ENCODE measurements at regions not wholly inside any gene's neighbourhood (a gene's known extent, or its start where the extent isn't known, plus 50 kb on each side); places are given as distances from the start of the nearest gene placed in this dataset.
"Not testable (repeated sequence)": the region's sequence is repeated elsewhere in the genome, so short reads cannot be mapped to it uniquely, and the experiment has no call there.

DNA sequence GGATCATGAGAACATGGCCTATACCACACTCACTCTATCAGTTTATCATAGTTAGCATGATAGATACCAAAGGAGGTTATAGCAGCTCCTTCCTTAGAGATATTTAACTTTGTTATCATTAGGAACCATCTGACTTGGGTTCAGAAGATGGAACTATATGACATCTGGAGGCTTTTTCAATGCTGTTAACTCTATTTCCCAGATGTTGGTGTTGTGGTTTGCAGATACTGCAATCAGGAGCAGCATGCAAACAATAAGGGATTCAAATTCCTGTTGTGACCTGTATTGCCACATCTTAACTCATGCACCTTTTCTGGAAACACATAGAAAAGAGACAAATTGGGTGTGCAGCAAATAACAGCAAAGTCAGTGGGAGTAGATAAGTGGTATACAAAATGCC is 201.7 kb downstream of the NNT start:
- no peak for DNase-seq

- no peak for DNase-seq
Measured at GRCh38 chr5:43804041-43804440, 201.1 kb downstream of the NNT start.

DNA sequence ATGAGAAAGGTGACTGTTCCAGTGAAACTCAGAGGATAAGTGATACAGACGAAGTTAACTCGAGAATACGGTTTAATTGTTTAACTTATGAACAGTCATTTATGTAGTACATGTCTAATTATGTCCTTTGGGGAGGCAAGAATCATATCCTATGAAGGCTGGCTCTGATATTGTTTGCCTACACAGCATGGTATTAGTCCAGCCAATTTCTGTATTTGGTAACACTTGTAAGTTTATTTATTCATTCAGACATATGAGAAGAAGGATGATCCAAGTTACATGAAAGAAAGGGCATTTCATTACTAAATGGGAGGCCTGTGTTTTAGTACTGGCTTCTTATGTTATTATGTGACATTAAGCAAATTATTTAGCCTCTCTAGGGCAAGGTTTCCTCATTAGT is 199.7 kb downstream of the NNT start:
- DNase-seq, result no peak

GRCh38 chr5:43802119-43802518 is 199.1 kb downstream of the NNT start:
- DNase-seq, result no peak

GRCh38 chr5:43798740-43799139 is 195.8 kb downstream of the NNT start:
- DNase-seq, result no peak

DNA sequence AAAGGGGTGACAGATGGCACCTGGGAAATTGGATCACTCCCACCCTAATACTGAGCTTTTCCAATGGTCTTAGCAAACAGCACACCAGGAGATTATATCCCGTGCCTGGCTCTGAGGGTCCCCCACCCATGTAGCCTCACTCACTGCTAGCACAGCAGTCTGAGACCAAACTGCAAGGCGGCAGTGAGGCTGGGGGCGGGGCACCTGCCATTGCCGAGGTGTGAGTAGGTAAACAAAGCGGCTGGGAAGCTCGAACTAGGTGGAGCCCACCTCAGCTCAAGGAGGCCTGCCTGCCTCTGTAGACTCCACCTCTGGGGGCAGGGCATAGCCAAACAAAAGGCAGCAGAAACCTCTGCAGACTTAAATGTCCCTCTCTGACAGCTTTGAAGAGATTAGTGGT is 188.9 kb downstream of the NNT start:
- not testable (repeated sequence) for DNase-seq

DNA sequence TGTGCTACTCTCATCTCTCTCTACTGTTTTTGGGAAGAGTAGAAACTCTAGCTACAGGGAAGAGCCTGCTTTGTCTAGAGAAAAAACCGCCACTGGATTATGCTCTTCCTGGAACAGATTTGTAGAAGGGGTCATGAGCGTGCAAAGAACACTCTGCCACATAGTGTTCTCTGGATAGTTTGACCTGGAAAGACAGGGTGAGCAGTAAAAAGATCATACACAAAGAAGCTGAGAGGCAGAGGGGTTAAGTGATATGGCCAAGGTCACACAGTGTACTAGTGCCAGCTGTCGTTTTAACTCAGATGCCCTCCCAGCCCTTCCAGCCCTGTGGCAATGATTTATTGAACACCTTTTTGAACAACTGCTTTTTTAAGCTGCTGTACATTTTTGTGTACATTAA is 182.2 kb downstream of the NNT start:
- DNase-seq, result no peak

DNA sequence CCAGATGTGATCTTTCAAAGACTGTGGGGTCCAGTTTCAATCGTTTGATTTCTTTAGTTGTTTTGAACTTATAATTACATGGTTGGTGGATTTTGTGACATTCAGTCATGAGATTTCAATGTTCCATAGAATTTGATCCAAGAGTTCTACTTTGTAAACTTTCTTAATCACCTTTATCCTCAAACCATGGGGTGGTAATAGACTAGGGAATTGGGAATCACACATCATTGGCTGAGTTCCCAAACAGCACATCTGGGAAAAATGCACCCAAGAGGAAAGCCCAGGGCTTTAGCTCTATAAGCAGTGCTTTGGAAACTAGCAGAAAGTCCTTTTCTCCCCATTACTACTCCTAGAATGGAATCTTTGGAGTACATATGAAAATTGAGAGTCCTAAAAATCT is 177.6 kb downstream of the NNT start:
- no peak for DNase-seq

DNA sequence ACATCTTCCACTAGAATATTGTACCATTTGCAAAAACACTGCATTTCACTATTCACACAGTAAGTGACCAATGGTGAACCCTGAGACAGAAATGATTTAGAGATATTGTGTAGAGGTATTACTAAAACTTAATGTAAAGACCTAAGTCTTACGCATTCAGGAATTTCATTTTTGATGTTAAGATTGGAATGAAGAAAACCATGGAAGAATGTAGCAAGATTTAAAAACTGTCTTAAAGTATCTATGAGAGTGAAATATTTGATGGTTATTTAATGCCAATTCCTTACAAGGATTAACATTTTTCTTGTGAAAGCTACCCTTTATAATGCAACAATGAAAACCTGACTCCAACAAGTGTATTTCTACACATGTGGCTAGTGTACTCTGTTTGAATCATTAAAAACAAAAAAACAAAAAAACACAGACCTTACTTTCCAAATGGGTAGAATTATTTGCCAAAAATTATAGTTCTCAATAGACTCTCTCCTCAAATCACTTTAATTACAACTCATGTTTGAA is 172.0 kb downstream of the NNT start:
- no peak for DNase-seq

- DNase-seq, result no peak
Measured at GRCh38 chr5:43773478-43773844, 170.5 kb downstream of the NNT start.

- no peak for DNase-seq
Measured at GRCh38 chr5:43772764-43773477, 169.9 kb downstream of the NNT start.

DNA sequence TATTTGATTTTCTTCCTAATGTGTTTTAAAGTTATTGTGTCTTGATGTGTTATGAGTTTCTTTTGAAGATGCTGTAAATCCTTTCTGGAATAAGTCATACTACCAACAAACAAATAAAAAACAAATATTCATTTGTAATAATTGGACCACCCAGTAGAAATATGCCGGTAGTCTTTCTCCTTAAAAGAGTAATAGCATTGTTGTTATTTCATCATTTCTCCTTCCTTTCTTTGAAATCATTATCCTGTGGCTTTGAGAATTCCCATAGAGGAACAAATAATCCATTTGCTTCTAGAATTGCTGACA is 169.4 kb downstream of the NNT start:
- no peak for DNase-seq

DNA sequence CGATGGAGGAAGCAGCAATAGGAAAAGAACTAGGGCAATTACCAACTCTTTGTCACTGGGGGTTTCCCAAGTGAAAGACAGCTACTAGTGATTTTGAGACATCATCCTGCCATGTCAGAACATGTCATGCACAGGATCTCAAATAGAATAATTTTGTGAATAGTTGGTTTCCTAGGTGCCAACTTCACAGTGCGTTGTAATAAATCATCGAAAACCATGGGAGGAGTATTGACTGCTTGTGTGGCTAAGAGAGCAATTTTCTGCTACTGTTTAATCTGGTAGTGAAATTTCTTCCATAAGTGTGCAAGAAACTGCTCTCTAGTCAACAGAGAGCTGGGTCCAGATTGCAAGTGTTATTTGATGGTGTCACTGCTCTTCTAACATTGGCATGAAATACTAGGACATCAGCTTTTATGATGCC is 168.6 kb downstream of the NNT start:
- DNase-seq, result peak in 1 of 2 donors; percentile 22

GRCh38 chr5:43769571-43770355 is 166.8 kb downstream of the NNT start:
- no peak for DNase-seq

Data from inflammatory macrophage treated with lipopolysaccharide for 1 hour (primary cell).